NCI-H2171 (cell line): ENCODE measurements at regions not wholly inside any gene's neighbourhood (a gene's known extent, or its start where the extent isn't known, plus 50 kb on each side); places are given as distances from the start of the nearest gene placed in this dataset.

Experiments
- DNase-seq: peaks from one replicate; lab custom pipeline; 2025; lab: John Stamatoyannopoulos, UW

- no peak for DNase-seq
Measured at GRCh38 chr5:143693651-143694252, 118.2 kb upstream of the HMHB1 start.

- no peak for DNase-seq
Measured at GRCh38 chr5:143692342-143692741, 119.6 kb upstream of the HMHB1 start.

GRCh38 chr5:143691945-143692290 is 120.0 kb upstream of the HMHB1 start:
- no peak for DNase-seq

DNA sequence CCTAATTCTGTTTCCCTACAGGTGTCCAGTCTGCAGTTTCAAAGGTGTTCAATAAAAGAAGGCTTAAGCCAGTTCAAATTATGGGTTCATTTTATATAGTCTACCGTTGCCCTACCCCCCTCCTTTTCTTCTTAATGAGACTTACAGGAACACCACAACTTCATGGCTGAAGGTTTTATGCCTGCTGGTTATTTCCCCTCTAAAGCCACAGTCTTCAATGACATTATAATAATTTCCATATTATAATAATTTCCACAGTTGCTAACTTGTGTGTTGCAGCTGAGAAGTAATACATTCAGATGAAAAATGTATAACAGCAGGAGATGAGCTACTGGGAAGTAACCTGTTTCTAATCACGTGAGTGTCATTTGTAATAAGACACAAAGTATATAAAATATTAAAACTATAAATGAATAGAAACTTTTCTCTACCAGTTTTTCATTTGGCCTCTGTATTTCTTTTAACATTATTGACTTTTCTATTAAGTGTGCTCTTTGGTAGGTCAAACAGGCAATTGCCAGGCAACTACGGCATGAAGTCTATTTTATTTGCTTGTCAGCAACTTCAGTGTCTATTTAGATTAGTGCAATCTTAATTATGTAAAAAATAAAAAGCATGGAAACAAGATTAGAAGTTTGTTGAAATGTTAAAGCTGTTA is 120.5 kb upstream of the HMHB1 start:
- no peak for DNase-seq

GRCh38 chr5:143687604-143688003 is 124.4 kb upstream of the HMHB1 start:
- DNase-seq = no peak

DNA sequence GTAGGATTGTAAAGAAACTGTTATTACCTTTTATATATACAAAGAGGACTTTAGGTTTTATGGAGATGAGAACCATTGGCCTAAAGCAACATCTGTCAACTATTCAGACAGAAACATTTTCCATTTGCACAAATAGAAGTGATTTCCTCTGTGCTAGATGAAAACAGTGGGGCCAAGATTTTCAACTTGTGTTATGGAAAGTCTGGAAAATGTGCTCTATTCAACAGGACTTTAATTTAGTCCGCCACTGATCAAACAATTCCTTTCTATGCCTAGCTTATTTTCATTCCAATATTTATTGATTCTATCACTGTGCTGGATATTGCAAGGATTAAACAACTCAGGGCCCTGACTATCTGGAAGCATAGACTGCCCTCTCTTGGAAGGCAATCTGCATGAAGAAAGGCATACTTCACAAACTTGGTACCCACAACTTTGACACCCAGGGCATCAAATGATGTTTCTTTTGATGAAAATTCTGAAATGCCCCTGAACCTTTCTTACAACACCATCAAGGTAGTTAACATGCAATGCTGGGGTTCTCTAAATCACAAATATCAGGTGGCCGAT is 126.6 kb upstream of the HMHB1 start:
- no peak for DNase-seq

GRCh38 chr5:143683459-143683858 is 128.5 kb upstream of the HMHB1 start:
- DNase-seq = no peak

GRCh38 chr5:143682929-143683386 is 129.0 kb upstream of the HMHB1 start:
- peak; percentile 16 for DNase-seq

DNA sequence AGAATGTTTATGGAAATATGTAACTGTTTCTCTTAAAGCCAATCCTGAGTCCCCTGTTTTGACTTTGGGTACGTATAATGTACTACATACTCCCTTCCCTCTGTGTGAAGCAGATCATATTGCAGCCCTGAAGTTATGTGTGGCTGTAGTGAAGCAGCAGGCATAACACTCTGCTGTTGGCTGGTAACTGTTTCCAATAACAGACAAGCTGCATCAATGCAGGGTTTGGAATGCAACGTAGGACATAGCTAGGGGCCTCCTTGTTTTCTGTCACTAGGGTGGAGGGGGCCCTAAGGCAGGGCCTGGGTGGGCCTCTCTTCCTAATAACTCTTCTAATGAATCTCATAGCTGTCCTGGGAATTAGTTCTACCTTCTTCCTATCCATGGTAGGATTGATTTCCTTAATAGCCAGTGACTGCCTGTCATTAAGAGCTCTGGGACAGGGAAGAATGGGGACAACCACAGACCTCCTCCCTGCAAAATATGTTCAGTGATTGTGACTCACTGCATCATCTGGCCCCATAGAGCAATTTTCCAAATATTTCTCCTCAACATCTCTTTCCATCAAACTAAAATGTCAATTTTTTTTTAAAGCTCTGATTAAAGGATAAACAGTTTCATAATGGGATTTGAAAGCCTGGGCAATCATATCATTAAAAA is 129.6 kb upstream of the HMHB1 start:
- no peak for DNase-seq

GRCh38 chr5:143680672-143681259 is 131.2 kb upstream of the HMHB1 start:
- DNase-seq = no peak

DNA sequence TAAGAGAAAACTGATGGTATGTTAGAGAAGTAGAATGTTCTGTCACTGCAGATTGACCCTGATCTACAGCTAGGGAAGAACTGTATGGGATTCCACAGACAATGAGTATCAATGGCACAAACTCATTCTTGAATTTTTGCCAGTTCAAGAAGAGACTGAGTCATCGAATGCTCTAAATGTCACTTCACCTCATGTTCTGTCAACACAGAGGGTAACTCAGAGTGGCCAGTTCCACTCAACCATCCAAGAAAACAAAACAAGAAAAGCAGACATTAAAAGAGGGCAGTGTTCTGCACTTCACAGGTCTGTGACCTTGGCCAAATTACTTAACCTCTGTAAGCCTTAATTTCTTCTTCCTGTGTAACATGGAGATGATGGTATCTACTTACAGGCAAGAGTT is 132.2 kb upstream of the HMHB1 start:
- no peak for DNase-seq

GRCh38 chr5:143678148-143678905 is 133.6 kb upstream of the HMHB1 start:
- no peak for DNase-seq

- DNase-seq = no peak
Measured at GRCh38 chr5:143677403-143677802, 134.6 kb upstream of the HMHB1 start.

GRCh38 chr5:143676802-143677201 is 135.2 kb upstream of the HMHB1 start:
- DNase-seq = no peak

- no peak for DNase-seq
Measured at GRCh38 chr5:143674469-143674786, 137.5 kb upstream of the HMHB1 start.

GRCh38 chr5:143673676-143674468 is 138.1 kb upstream of the HMHB1 start:
- no peak for DNase-seq

DNA sequence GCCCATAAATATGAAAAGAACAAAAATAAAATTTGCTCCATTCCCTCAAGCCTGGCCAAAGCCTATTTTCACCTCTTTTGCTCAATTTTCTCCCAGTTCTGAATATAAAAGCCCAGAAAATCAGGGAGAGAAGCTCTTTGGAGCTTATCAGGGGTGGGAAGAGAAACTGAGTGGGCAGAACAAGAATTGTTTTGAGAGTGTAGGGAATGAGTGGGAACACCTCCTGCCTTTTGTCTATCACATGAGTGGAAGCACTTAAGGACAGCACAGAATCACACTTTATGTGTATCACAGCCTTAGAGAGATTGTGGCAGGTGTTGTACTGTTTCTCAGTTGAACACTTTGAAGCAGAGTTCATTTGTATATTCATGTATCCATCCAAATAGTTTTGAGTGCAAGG is 139.2 kb upstream of the HMHB1 start:
- DNase-seq = no peak

DNA sequence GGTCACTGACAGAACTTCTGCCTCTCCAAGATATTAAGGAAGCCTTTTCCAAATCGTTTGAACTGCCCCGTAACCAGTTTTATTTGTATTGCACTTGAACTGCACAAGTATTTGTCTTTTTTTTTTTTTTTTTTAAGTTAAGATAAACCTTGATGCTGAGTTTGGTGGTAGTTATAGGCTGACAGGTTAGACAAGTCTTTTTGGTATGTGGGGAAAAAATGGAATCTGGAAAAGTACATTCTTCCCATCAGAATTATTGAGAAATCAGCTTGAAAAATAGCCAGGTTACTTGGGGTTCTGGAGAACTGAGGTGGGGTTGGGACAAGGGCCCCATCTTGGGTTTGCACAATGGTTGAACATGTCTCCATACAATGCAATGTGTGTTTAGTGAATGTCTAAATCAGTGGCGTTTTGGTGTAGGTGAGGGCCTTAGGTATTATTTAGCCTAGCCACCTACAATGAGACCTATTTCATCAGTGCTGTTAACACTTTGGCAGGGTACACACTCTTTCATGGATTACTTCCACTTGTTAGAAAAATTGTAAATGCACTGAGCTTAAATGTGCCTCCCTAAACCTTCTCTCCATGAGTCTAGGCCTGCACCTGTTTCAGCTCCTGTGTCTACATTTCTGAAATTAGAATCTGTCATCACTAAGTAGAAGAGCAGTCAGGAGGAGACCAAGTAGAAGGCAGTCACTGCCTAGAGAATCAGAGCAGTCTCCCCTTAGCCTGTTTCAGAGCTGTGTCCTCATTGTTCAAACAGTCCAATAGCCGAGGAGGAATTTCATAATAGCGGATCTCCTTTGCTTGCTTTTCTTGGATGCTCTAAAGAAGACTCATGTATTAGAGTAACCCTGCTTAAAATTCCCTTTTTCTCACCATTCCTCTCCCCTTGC is 140.0 kb upstream of the HMHB1 start:
- DNase-seq = no peak

- no peak for DNase-seq
Measured at GRCh38 chr5:143671021-143671420, 140.9 kb upstream of the HMHB1 start.

DNA sequence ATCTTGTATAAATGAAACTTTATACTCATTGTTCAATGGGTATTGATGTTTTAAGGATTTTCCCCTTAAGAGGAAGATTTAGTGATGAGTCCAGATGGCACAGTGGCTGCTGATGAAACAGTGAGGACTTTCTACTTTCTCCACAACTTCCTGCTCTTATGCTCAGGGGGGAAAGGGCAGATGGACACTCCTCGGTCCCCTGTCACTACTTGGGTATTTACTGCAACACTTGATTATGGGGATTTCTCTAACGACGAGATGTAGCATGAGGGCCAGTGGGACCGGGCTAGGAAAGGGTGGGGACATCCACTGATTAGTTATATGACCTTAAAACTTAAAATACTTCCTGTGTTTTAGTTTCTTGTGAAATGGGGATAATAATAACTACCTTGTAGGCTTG is 146.1 kb upstream of the HMHB1 start:
- no peak for DNase-seq
